Kidney (tissue), 13 donors: ENCODE measurements at regions not wholly inside any gene's neighbourhood (a gene's known extent, or its start where the extent isn't known, plus 50 kb on each side); places are given as distances from the start of the nearest gene placed in this dataset.

Experiments
- DNase-seq, 5 donors: peaks; one replicate each; pipeline ENCODE4 v3.0.0-alpha.2; 2013 to 2020
- FAIRE-seq: peaks from 2 replicates; lab custom pipeline; 2012; peaks lifted over from hg19 to GRCh38; lab: Jason Lieb, UNC
- H3K27ac ChIP-seq, 2 donors: one replicate each; pipeline ENCODE4 v1.7.0; 2013; ENCODE audit warnings: low read depth in 2 of 2, low read length in 2 of 2, inconsistent platforms in 1 of 2
- H3K27me3 ChIP-seq: one replicate; pipeline ENCODE4 v1.7.1; 2013; ENCODE audit warnings: low read length, inconsistent platforms; ENCODE audit not compliant: control insufficient read depth, insufficient read depth
- H3K36me3 ChIP-seq, 3 donors: one replicate each; pipeline versions ENCODE4 v1.7.0 to v1.7.1; 2013; ENCODE audit warnings: low read length in 3 of 3, control low read depth in 1 of 3, inconsistent platforms in 1 of 3; ENCODE audit not compliant: insufficient read depth in 3 of 3, control insufficient read depth in 2 of 3
- H3K4me1 ChIP-seq, 3 donors: one replicate each; pipeline versions ENCODE4 v1.7.0 to v1.7.1; 2013; ENCODE audit warnings: low read length in 3 of 3, inconsistent platforms in 1 of 3, low read depth in 1 of 3; ENCODE audit not compliant: control insufficient read depth in 2 of 3, insufficient read depth in 2 of 3
- H3K4me3 ChIP-seq, 3 donors: one replicate each; pipeline versions ENCODE4 v1.7.0 to v1.8.1; 2013; ENCODE audit warnings: low read length in 3 of 3, control low read depth in 1 of 3, inconsistent platforms in 1 of 3
- H3K9ac ChIP-seq, 3 donors: one replicate each; pipeline versions ENCODE4 v1.7.0 to v1.7.1; 2013; ENCODE audit warnings: low read length in 3 of 3, control low read depth in 1 of 3, inconsistent platforms in 1 of 3
- H3K9me3 ChIP-seq, 3 donors: one replicate each; pipeline versions ENCODE4 v1.7.0 to v1.7.1; 2013; ENCODE audit warnings: low read length in 3 of 3, control low read depth in 1 of 3, inconsistent platforms in 1 of 3; ENCODE audit not compliant: control insufficient read depth in 2 of 3, insufficient read depth in 1 of 3
- intact Hi-C: fragments of 100-400 bp; cut with DNase I; formaldehyde crosslinking; loops from one replicate; pipeline ENCODE4 v1.11.1; 2022
- TF ChIP-seq, protein P1 (sequence below): IDR thresholded peaks from 3 replicates; pipeline ENCODE4 v1.5.1; 2012; ENCODE audit warnings: mild to moderate bottlenecking, moderate library complexity, borderline replicate concordance; ENCODE audit not compliant: insufficient read depth; ENCODE audit errors: extremely low read depth
- donor health status: control.
- donor health status: control.
- donor health status: control.
- donor health status: control.
- donor health status: control.
- donor health status: DM: yes; HTN: yes; CAD: no.
- donor health status: Normal renal cell carcinoma (clear cell type).

GRCh38 chr5:7018601-7019000 lies 305.4 kb downstream of the TENT4A start:
- no peaks in the 10 kb centered on the region for H3K36me3 ChIP-seq
- peaks cover 0 to 31% (median 10%) of the 10 kb centered on the region in 3 donors for H3K9me3 ChIP-seq
- no peak overlapping the region for H3K4me3 ChIP-seq
- H3K27ac ChIP-seq = no peak overlapping the region
- no peak overlapping the region for H3K9ac ChIP-seq
- no peak for DNase-seq
- no peaks in the 10 kb centered on the region for H3K4me1 ChIP-seq
- intact Hi-C loops = no loop called here
- no peak for FAIRE-seq
- TF ChIP-seq, protein P1, sequence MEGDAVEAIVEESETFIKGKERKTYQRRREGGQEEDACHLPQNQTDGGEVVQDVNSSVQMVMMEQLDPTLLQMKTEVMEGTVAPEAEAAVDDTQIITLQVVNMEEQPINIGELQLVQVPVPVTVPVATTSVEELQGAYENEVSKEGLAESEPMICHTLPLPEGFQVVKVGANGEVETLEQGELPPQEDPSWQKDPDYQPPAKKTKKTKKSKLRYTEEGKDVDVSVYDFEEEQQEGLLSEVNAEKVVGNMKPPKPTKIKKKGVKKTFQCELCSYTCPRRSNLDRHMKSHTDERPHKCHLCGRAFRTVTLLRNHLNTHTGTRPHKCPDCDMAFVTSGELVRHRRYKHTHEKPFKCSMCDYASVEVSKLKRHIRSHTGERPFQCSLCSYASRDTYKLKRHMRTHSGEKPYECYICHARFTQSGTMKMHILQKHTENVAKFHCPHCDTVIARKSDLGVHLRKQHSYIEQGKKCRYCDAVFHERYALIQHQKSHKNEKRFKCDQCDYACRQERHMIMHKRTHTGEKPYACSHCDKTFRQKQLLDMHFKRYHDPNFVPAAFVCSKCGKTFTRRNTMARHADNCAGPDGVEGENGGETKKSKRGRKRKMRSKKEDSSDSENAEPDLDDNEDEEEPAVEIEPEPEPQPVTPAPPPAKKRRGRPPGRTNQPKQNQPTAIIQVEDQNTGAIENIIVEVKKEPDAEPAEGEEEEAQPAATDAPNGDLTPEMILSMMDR = no peak
- no peaks in the 10 kb centered on the region for H3K27me3 ChIP-seq

DNA sequence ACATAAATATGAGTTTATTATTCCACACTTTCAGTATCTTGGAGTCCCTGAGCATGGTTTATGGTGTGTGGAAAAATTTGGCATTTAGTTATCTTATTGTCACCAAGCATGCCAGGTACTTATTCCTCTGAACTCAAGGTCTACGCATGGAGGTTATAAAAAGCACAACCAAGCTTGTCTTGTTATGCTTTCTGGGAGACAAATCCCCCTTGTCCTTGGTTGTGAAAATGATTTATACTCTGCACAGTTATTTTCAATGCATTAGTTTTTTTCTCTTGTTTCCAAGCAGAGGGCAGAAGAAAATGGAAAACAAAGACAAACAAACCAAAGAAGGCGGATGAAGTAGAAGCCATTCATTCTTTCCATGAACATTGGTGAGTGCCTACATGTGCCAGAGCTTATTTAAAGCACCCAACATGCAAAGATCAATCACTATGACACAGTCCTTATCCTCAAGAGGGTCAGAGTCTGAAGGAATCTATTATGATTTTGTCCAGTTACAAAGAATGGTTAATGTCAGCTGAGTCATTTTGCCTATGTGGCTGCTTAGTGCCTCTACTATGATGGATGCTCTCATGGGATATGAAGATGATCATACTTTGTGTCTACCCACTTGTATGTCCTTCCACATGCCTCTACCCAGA lies 323.1 kb downstream of the TENT4A start:
- Histone ChIP-seq H3K9me3 (no peaks in the 10 kb centered on the region), H3K27ac (no peak overlapping the region), H3K9ac (no peak overlapping the region), H3K27me3 (no peaks in the 10 kb centered on the region), H3K36me3 (no peaks in the 10 kb centered on the region), H3K4me3 (no peak overlapping the region), H3K4me1 (no peaks in the 10 kb centered on the region)
- intact Hi-C loops = no loop called here
- no peak for FAIRE-seq
- peak in 1 of 5 donors; percentile 6 for DNase-seq
- TF ChIP-seq, protein P1 = no peak

GRCh38 chr5:7039074-7039473 lies 325.8 kb downstream of the TENT4A start:
- no peak overlapping the region for H3K4me3 ChIP-seq
- intact Hi-C loops = no loop called here
- FAIRE-seq (no peak), DNase-seq (no peak)
- no peak overlapping the region for H3K27ac ChIP-seq
- H3K4me1 ChIP-seq = no peaks in the 10 kb centered on the region
- H3K27me3 ChIP-seq = no peaks in the 10 kb centered on the region
- TF ChIP-seq, protein P1 = no peak
- H3K36me3 ChIP-seq = no peaks in the 10 kb centered on the region
- no peaks in the 10 kb centered on the region for H3K9me3 ChIP-seq
- no peak overlapping the region for H3K9ac ChIP-seq

- H3K9ac ChIP-seq = no peak overlapping the region
- no peaks in the 10 kb centered on the region for H3K9me3 ChIP-seq
- H3K4me3 ChIP-seq = no peak overlapping the region
- no peak for DNase-seq
- no peaks in the 10 kb centered on the region for H3K36me3 ChIP-seq
- FAIRE-seq = no peak
- H3K4me1 ChIP-seq = no peaks in the 10 kb centered on the region
- H3K27me3 ChIP-seq = no peaks in the 10 kb centered on the region
- intact Hi-C loops = no loop called here
- H3K27ac ChIP-seq = no peak overlapping the region
- TF ChIP-seq, protein P1 = no peak
Measured at GRCh38 chr5:7040111-7040510, 326.9 kb downstream of the TENT4A start.
